HG03342 (cell line): ENCODE measurements at regions not wholly inside any gene's neighbourhood (a gene's known extent, or its start where the extent isn't known, plus 50 kb on each side); places are given as distances from the start of the nearest gene placed in this dataset.

Experiments used
- ATAC-seq: cut with Tn5 transposase; IDR thresholded peaks from one replicate; pipeline ENCODE4 v1.9.1; 2021; ENCODE audit warnings: mild to moderate bottlenecking, moderate library complexity; ENCODE audit not compliant: unreplicated experiment

DNA sequence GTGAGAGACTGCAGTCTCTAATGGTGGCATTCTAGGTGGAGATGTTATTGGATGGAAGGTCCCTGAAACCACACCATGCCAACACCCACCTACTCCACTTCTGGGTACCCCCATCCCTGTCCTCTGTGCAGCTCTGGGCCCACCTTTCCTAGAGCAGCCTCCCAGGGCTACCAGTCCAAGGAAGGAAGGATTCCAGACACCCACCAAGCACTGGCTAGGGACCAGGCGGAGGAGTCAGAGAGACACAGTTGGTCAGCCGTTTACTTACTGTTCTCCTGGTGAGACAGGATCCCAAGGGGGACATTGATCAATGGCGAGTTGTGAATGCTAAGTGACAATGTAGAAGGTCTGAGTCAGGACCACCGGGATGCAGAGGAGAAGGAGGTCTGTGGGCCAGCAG lies 151.6 kb downstream of the TTC32 start:
- ATAC-seq = no peak

DNA sequence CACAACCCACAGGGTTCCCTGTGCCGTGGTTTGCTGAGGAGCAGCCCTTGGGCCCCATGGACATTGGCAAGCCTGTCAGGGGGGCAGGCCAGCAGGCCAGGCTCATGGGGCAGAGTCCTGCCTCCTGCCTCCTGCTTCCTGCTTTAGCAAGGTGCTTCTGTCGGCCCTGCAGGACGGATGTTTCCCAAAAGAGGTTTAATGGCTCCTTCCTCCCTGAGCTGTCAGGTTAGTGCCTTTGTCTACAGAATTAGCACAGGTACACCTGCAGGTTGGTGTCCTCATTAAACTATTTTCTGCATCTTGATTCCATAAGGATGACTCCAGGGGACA lies 152.3 kb downstream of the TTC32 start:
- no peak for ATAC-seq

DNA sequence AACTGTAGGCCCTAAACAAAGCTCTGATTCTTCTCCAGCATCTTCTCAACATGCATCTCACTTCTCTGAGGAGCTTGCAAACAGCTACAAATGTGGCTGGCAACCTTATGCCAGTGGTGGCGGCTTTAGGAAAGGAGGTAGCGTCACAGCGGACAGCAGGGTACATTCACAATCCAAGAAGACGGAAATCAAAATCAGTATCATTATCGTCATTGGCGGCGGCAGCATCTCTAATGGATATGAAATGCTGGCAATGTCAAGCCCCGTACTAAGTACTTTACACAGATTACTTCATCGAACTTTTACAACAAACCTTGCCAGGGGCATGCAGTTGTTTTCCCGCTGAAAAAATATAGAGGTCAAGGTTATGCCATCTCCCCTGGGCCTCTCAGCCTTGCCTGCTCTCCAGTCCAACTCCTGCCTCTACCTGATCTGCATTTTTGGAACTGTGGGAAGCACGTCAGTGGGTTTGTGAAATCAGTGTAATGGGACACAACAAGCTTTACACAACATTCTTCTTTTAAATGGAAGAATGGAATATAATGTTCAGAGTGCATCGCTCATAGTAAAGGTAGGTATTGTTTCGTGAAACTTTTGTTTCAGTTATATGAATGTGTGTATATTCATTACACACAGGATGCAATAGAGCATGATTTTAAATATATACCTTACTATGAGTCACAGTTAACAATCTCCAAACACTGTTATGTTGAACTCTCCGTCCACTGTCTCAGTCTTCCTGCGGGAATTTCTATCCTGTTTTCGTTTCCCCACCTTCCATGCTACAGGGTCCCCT lies 152.9 kb downstream of the TTC32 start:
- ATAC-seq = no peak

DNA sequence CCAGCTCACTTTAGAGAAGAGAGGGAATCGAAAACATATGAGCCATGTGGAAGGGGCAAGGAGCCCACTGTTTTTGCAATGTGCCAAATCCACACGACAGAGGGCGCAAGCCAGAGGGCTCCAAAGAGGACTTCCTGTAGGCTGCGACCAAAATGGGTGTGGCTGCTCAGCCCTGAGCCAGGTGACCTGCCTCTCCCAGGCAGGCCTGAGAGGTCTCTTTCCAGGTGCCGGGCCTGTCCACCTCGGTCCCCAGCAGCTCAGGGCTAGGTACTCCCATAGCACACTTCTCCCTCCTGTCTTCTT lies 153.8 kb downstream of the TTC32 start:
- ATAC-seq = no peak

DNA sequence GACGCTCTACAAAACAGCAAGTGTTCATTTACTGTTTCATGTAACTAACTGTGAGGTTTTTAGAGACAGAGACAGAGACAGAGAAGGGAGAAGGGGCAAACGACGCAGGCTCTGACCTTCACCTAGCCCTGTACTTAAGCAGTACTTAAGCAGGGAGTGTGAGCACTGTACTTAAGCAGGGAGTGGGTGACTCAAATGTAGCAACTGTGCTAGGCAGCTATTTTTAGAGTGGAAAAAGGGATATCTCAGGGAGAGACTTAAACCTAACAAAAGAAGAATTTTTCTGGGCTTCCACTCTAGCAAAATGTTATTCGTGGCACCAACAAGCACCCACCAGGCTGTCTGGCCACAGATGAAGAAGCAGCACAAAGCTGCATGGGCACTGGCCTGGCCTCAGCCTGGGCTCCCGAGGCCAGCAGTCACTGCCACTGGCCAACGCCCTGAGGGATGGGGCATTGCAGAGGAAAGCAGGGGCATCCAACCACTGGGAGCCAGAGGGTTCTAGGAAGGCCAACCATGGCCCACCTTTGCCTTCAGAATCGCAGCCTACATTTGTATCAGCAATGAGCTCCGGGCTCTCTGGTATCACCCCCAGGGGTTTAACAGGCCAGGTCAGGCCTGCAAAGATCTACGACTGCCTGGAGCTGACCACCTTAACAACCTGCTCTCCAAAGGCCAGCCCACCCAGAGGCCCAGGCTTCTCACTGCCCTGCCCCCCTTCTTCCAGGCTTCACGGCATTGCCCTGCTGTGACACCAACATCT lies 154.3 kb downstream of the TTC32 start:
- ATAC-seq = no peak

DNA sequence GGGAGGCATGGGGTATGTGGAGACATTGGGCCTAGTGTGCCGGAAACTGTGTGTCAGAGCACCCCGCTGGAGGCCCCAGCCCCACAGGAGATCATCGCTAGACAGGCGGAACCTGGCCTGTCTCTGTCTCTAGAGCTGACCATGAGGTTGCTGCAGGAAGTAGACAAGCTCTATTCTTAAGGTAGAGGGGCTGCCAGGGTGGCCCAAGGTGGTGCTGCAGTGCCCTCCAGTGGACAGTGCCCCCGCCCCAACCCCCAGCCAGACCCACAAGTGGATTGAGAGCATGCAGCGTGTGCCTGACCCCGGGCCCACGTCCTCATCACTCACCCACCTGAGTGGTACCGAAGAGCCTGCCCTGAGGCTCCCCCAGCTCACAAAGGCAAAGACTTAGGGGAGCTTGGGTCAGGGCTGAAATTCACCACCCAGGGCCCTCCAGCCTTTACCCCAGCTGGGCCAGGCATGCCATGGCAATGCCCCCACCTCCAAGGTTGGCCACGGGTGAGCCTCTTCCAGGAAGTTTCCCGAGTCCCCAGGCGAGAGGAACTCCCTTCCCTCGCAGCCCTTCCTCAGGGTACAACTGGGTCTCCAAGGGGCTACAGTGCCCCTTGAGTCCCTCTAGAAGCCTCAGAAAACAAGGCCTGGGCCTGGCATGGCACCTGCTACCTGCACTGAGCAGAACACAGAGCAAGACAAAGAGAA lies 155.0 kb downstream of the TTC32 start:
- ATAC-seq = no peak

DNA sequence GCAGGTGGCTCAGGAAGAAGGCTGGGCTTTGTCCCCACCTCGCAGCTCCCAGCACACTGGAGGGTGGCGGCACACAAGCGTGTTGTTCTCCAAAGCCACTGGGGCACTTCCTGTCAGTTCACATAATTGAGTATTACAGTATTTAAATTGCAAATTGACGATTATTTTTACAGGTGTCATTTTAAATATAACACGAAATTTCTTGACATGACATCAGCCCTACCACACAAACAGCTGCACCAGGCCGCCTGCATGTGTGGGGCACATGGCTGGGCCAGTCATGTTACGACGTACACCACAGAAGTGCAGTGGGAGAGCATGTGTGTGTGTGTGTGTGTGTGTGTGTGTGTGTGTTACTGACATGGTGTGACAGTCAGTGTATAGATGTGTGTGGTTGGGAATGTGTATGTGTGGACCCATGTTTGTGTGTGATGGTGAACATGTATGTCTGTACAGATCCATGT lies 155.6 kb downstream of the TTC32 start:
- no peak for ATAC-seq

DNA sequence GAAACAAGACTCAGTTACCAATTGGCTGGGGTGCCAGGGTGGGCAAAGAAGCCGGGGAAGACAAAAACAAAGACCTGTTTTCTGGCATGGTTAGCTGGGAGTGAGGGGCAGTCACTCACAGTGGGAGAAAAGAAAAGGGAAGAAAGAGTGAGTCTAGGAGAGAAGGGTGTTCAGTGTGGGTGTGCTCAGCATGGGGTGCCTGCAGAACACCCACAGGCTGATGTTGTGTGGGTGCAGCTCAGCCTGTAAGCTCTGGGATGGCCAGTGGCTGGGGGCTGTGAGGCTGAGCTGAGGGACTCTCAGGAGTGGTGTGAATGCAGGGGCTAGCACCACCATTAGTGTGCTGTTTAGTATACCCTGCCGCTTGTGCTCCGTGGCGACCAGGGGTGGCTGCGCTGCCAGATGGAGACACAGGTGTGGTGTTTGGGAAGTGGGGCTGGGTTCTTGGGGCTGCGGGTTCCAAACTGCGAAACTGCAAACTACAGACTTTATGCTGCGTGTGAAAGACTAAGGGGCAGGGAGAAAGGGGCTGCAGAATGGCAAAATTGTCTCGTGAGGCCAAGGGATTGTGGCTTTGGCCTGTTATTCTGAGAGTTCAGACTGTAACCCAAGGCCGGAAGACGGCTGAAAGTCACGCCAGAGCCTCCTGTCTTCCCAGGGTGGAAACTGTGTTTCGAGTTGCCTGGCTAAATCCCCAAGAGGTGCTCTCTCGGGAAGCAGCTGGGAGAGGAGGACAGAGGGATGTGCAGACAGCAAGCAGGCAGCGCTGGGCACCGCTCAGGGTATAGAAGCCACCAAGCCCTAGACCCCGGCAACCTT lies 156.3 kb downstream of the TTC32 start:
- ATAC-seq = no peak

DNA sequence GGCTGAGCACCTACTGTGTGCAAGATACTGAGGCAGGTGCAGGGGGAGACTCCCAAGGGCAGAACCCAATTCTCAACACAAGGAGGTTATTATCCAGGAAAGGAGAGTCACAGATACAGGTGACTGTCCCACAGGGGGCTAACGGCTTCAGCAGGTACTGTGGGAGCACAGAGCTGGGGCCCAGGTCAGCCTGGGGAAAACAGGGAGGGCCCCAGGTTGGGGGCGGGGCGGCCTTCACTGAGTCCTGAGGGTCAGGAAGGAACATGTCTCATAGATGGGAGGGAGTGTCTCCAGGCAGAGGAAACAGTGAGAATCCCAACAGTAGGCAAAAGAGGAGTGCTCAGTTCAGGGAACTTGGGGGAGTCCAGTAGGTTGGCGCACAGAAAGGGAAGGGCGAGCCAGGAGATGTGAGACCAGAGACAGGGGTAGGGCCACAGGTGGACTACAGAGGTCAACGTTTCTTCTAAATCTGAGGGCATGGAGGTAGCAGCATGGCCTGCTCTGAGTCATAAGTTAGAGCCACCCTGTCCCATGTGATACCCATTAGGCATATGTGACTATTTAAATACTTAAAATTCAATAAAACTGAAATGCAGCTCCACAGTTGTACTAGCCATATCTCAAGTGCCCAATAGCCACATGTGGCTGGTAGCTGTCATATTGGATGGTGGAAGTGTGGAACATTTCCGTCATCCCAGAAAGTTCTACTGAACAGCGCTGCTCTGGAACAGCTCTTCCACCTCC lies 157.2 kb downstream of the TTC32 start:
- no peak for ATAC-seq

DNA sequence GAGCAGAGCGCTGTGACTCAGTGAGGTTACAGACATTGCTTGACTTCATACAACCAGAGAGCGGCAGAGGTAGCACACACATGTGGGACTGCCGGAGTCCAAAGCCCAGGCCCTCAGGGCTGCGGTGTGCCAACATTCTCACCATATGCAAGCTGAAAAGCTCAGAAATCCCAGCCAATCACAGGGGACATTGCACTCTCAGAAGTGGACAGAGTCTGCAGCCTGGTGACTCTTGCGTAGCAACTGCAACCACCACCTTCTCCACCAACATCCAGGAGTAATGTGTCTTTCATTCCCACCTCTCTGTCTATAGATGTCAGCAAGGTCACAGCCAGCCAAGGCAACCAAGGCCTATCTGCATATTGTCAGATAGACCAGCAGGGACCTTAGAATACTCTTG lies 158.1 kb downstream of the TTC32 start:
- ATAC-seq = no peak

DNA sequence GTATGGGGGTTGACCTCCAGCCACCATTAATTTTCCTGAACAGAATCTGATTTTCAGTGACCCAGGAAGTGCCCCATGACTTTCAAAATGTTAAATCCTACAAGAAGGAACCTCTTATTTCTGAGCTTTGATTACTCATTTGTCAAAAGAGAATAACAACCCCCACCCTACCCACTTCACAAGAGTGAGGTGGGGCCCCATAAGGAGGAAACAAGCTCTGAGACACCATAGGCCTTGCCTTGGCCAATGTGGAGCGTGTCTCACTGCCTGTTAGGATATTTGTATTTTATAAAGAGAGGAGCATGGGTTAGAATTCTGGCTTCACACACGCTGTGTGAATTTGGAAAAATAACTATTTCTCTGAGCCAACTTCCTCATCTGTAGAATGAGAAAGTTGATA lies 158.9 kb downstream of the TTC32 start:
- no peak for ATAC-seq

DNA sequence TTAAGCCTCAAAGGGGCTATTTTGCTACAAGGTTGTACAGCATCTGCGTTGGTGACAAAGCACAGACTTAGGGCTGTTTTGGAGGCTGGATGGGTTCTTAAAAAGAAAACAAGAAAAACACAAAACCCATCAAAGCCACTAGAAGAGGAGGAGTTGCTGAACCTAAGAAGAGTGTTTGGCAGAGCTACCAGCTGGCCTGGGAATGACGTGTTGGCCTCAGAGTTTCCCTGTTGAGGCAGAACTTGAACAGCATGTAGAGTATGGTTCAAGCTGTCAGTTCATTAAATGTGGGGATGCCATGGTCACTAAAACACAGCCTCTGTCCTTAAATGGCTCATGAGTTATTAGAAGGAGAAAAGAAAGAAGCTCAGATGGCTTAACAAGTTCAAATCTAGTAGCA lies 162.5 kb downstream of the TTC32 start:
- no peak for ATAC-seq

DNA sequence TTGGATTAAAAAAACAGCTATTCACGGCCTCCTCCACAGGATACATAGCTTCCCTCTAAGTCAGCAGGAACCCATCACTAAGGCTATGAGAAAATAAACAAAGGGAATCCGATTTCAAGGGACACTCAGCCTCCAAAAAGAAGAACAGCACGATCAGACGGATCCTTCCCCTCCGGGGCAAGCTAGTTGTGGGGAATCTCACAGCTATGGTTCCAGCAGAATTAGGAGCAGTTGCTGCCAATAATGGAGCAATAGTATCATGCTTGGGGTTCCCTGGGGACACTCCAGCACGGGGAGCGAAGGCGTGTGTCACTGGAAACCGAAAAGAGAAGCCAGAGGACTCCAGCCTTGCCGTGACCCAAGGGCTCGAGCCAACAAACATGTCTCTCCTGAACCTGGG lies 163.1 kb downstream of the TTC32 start:
- ATAC-seq = no peak

DNA sequence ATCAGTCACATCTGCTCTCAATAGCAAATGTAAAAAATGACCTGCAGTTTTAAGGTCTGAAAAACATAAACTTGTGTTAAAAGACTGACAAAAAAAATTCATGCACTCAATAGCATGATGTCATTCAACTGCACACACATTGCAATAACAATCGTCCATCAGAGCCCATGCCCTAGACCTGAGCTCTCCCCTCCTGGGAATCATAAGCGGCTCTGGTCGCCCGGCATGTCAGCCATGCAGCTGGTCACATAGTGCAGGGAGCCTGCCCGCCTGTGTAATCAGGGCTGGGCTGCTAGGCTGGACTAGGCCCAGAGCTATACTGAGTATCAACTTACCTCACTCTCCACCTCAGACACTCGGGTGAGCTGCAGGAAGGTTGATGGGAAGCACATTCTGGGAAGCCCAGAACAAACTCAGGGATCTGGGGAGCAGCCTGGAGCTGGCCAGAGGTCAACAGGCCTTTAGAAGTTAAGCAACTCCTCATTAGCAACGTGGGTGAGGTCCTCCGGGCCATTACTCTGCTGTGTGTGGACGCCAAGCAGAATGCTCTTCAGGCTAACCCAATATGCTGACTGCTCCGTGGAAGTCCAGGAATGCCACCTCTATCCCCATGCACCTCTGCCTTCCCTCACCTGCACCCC lies 165.5 kb downstream of the TTC32 start:
- ATAC-seq = no peak

DNA sequence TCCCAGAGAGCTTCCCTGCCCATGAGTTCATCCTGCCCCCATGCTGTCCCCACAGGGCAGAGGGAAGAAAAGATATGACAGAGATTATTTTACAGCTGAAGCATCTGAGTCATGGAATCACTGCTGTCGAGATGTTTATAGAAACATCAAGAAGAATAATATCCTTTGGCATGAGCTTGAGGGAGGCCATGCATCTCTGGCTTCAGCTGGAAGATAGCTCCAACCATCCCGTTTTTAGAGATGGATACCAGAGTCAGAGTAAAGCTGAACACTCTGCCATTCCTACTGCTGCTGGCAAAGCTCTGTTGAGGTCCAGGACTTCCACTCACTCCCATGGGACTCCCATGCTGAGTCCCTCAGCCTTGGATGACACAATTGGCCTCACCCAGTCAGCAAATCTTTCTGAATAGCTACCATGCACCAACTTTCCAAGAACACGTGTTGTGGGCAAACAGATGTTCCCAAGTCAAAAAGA lies 167.8 kb downstream of the TTC32 start:
- ATAC-seq = no peak

DNA sequence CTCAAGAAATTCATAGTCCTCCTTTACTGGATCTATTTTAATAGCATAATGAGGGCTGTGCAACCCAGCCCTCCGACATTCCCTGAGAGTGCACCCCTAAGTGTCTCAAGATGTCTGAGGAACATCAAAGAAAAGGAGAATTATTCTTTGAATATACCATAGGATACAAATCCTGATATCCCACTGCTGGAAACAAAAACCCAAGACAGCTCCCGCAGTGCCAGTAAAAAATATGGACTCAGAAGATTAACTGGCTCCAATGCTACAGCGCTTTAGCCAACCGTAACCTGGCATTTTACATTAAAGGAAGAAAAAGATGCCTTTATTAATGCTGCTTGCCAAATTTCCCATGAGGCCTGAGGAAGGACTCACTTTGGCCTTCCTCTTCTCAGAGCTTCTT lies 168.4 kb downstream of the TTC32 start:
- ATAC-seq = no peak

DNA sequence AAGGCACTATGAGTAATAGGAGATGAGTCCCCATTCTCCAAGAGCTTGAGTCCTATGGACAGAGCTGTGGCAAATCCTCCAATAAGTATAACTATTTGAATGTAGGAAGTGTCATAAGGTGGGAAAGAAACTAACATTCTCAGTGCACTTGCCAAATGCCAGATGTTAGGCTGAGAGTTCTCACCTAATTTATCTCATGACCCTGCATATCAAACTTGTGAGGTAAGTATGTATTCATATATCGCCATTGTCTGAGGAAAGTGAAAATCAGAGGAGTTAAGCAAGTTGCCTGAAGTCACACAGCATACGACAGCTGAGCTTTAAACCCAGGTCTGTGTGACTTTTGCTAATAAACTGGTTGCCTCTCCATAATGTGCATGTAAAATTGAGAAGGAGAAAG lies 169.5 kb downstream of the TTC32 start:
- no peak for ATAC-seq

DNA sequence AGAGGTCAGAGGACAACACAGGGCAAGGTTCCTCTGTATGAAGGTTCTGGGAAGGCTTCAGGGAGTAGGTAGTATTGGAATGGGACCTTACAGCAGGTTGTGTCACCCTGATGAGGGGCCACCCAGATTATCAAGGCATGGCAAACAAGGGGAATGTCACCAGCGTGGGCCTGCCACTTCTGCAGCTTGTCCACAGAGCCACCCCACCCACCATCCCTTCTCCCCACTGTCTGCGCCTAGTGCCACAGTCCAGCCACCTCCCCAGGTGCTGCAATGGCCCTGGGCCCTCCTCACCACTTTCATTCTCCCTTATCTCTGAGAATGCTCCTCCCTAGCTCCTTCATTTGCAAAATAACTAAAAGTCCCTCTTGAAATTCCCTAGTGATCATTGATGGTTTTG lies 170.3 kb downstream of the TTC32 start:
- ATAC-seq = no peak

DNA sequence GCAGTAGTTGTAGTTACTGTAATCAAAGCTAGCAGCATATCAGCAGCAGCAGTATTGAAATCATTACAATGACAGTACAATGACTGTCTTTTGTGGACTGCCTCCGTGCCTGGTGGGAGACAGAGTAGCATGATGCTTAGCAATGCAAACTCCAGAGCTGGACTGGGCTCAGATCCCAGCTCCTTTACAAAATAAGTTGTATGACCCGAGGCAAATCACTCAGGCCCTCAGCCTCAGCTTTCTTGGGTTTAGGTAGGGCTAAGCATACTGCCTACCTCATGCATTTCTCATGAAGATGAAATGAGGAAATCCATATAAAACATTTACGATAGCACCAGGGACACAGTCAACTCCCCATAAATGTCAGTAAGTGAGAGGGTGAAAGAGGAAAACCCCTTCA lies 170.7 kb downstream of the TTC32 start:
- no peak for ATAC-seq

DNA sequence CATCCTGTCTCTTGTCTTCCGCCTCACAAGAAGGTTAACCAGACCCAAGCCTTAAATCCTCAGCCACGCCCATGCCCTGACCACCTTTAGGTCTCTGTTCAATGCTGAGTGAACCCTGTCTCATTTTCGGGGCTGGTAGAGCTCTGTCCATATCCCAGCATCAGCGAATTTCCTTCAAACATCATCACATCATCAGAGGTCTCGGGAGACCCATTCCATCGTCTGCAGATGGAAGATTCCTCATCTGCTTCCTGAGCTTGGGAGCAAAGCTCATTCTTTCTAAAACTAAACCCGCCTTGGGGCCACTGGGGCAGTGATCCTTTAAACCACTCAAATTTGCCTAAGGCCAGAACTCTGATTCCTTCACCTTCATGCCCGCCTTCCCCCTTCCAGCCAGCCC lies 173.7 kb downstream of the TTC32 start:
- ATAC-seq = no peak
